H9 (cell line): ENCODE measurements at regions not wholly inside any gene's neighbourhood (a gene's known extent, or its start where the extent isn't known, plus 50 kb on each side); places are given as distances from the start of the nearest gene placed in this dataset.

Source experiments
- DNase-seq: peaks from one replicate; pipeline ENCODE4 v3.0.0-alpha.2; 2017
- H2AFZ ChIP-seq: one replicate; pipeline ENCODE4 v1.6.1; 2013; ENCODE audit warnings: mild to moderate bottlenecking, low read length, control low read depth, moderate library complexity
- H2AK5ac ChIP-seq: 2 replicates; pipeline ENCODE4 v1.6.1; 2013; ENCODE audit warnings: low read length, control low read depth, mixed read lengths; ENCODE audit not compliant: insufficient read length
- H2BK120ac ChIP-seq: one replicate; pipeline ENCODE4 v1.6.1; 2013; ENCODE audit warnings: low read depth, mild to moderate bottlenecking, low read length, control low read depth, inconsistent platforms; ENCODE audit not compliant: poor library complexity, severe bottlenecking
- H2BK12ac ChIP-seq: 2 replicates; pipeline ENCODE4 v1.6.1; 2013; ENCODE audit warnings: low read length, control low read depth, mixed read lengths, low read depth; ENCODE audit not compliant: insufficient read length
- H2BK15ac ChIP-seq: 2 replicates; pipeline ENCODE4 v1.6.1; 2013; ENCODE audit warnings: low read depth, low read length, control low read depth
- H2BK20ac ChIP-seq: one replicate; pipeline ENCODE4 v1.6.1; 2013; ENCODE audit warnings: low read depth, mild to moderate bottlenecking, low read length, control low read depth, inconsistent platforms; ENCODE audit not compliant: poor library complexity, severe bottlenecking
- H2BK5ac ChIP-seq: 2 replicates; pipeline ENCODE4 v1.6.1; 2013; ENCODE audit warnings: low read length, control low read depth, mixed read lengths; ENCODE audit not compliant: insufficient read length
- H3K14ac ChIP-seq: 2 replicates; pipeline ENCODE4 v1.6.1; 2013; ENCODE audit warnings: low read length, control low read depth; ENCODE audit not compliant: insufficient read depth
- H3K18ac ChIP-seq: 2 replicates; pipeline ENCODE4 v1.6.1; 2013; ENCODE audit warnings: low read depth, mild to moderate bottlenecking, mixed read lengths, low read length, control low read depth; ENCODE audit not compliant: insufficient read length
- H3K23ac ChIP-seq: 2 replicates; pipeline ENCODE4 v1.6.1; 2013; ENCODE audit warnings: low read length, control low read depth, mixed read lengths, low read depth; ENCODE audit not compliant: insufficient read length
- H3K23me2 ChIP-seq: 2 replicates; pipeline ENCODE4 v1.6.1; 2013; ENCODE audit warnings: low read depth, mild to moderate bottlenecking, mixed read lengths, low read length, control low read depth; ENCODE audit not compliant: insufficient read length, poor library complexity, severe bottlenecking
- H3K27ac ChIP-seq: 2 replicates; pipeline ENCODE4 v1.5.1; 2013; ENCODE audit warnings: low read length, control low read depth, mixed read lengths, low read depth; ENCODE audit not compliant: insufficient read length
- H3K27me3 ChIP-seq: 2 replicates; pipeline ENCODE4 v1.6.1; 2013; ENCODE audit warnings: low read length, control low read depth, inconsistent platforms; ENCODE audit not compliant: insufficient read depth
- H3K4ac ChIP-seq: 2 replicates; pipeline ENCODE4 v1.6.1; 2013; ENCODE audit warnings: low read depth, mild to moderate bottlenecking, control low read depth, inconsistent platforms, low read length, moderate library complexity
- H3K4me1 ChIP-seq: 2 replicates; pipeline ENCODE4 v1.6.1; 2013; ENCODE audit warnings: low read length, control low read depth, inconsistent platforms; ENCODE audit not compliant: insufficient read depth
- H3K4me2 ChIP-seq: 2 replicates; pipeline ENCODE4 v1.6.1; 2013; ENCODE audit warnings: low read length, control low read depth, mixed read lengths; ENCODE audit not compliant: insufficient read length, insufficient read depth
- H3K56ac ChIP-seq: 2 replicates; pipeline ENCODE4 v1.6.1; 2013; ENCODE audit warnings: low read depth, mild to moderate bottlenecking, mixed read lengths, low read length, control low read depth; ENCODE audit not compliant: insufficient read length
- H3K79me1 ChIP-seq: 2 replicates; pipeline ENCODE4 v1.6.1; 2013; ENCODE audit warnings: low read depth, mild to moderate bottlenecking, moderate library complexity, low read length, control low read depth, inconsistent platforms; ENCODE audit not compliant: insufficient read depth, poor library complexity, severe bottlenecking
- H3K79me2 ChIP-seq: 2 replicates; pipeline ENCODE4 v1.6.1; 2013; ENCODE audit warnings: low read length, control low read depth, inconsistent platforms; ENCODE audit not compliant: insufficient read depth
- H3K9ac ChIP-seq: 2 replicates; pipeline ENCODE4 v1.6.1; 2013; ENCODE audit warnings: low read length, control low read depth, mixed read lengths; ENCODE audit not compliant: insufficient read length; ENCODE audit errors: extremely low read depth
- H3K9me3 ChIP-seq: one replicate; pipeline ENCODE4 v1.6.1; 2013; ENCODE audit warnings: low read depth, low read length, inconsistent platforms; ENCODE audit not compliant: control insufficient read depth
- H3T11ph ChIP-seq: one replicate; pipeline ENCODE4 v1.6.1; 2013; ENCODE audit warnings: mild to moderate bottlenecking, low read length, control low read depth, inconsistent platforms
- H4K20me1 ChIP-seq: one replicate; pipeline ENCODE4 v1.6.1; 2013; ENCODE audit not compliant: control insufficient read depth, insufficient read length, insufficient read depth
- H4K5ac ChIP-seq: 2 replicates; pipeline ENCODE4 v1.6.1; 2013; ENCODE audit warnings: low read depth, mild to moderate bottlenecking, mixed read lengths, low read length, control low read depth; ENCODE audit not compliant: insufficient read length
- H4K8ac ChIP-seq: replicated peaks from 2 replicates; pipeline ENCODE4 v1.6.1; 2013; ENCODE audit warnings: low read length, control low read depth, mixed read lengths, low read depth; ENCODE audit not compliant: insufficient read length
- H4K91ac ChIP-seq: 2 replicates; pipeline ENCODE4 v1.6.1; 2013; ENCODE audit warnings: low read depth, mild to moderate bottlenecking, moderate library complexity, mixed read lengths, low read length, control low read depth; ENCODE audit not compliant: insufficient read length
- H3K27ac Mint-ChIP-seq, 3 experiments: 2 replicates in 2 of 3; 3 replicates in 1 of 3; pipeline ENCODE4 v1.8.0; 2020 to 2021; ENCODE audit warnings: mixed read lengths in 3 of 3, mild to moderate bottlenecking in 1 of 3, moderate library complexity in 1 of 3
- H3K27me3 Mint-ChIP-seq: 2 replicates; pipeline ENCODE4 v1.8.0; 2021; ENCODE audit warnings: low read depth, mild to moderate bottlenecking, moderate library complexity, mixed read lengths
- H3K36me3 Mint-ChIP-seq, 3 experiments: 2 replicates in 2 of 3; 3 replicates in 1 of 3; pipeline ENCODE4 v1.8.0; 2020 to 2021; ENCODE audit warnings: low read depth in 3 of 3, mixed read lengths in 3 of 3; ENCODE audit not compliant: insufficient read depth in 1 of 3
- H3K4me1 Mint-ChIP-seq, 2 experiments: 2 replicates each; pipeline ENCODE4 v1.8.0; 2020; ENCODE audit warnings: mixed read lengths in 2 of 2
- H3K4me3 Mint-ChIP-seq, 2 experiments: 2 replicates in 1 of 2; 3 replicates in 1 of 2; pipeline ENCODE4 v1.8.0; 2020 to 2021; ENCODE audit warnings: mild to moderate bottlenecking in 2 of 2, mixed read lengths in 2 of 2, moderate library complexity in 1 of 2
- H3K9me3 Mint-ChIP-seq, 2 experiments: 2 replicates in 1 of 2; 3 replicates in 1 of 2; pipeline ENCODE4 v1.8.0; 2020; ENCODE audit warnings: mild to moderate bottlenecking in 2 of 2, mixed read lengths in 2 of 2, moderate library complexity in 1 of 2
- CTCF ChIP-seq: fragments of 200-600 bp; sonication (generic); conservative IDR thresholded peaks from 3 replicates; pipeline ENCODE4 v1.8.0; 2021; ENCODE audit warnings: antibody characterized with exemption, mild to moderate bottlenecking
- WGBS: extraction: QIAGEN DNeasy Blood & Tissue Kit; methylation state at CpG from one replicate; pipeline ENCODE4 v1.1.7; 2013; ENCODE audit warnings: missing lambda C conversion rate, low lambda C conversion rate, mixed read lengths; ENCODE audit not compliant: insufficient read length; ENCODE audit errors: extremely low coverage; 5-methylcytosine and 5-hydroxymethylcytosine counted together

- TF ChIP-seq CTCF = no peak
- no peak for DNase-seq
- no peak overlapping the region for H4K91ac ChIP-seq
Observed at GRCh38 chr7:85897967-85898366, 711.1 kb upstream of the SEMA3D start.

More at GRCh38 chr7:85897967-85898366, 711.1 kb upstream of the SEMA3D start:
- H2AFZ ChIP-seq = no peak overlapping the region
- no peaks in the 10 kb centered on the region for H3K9me3 Mint-ChIP-seq
- no peak overlapping the region for H3K4me2 ChIP-seq
- H3K4me3 Mint-ChIP-seq = no peak overlapping the region
- H3K79me1 ChIP-seq = no peaks in the 10 kb centered on the region
- no peak overlapping the region for H3K9ac ChIP-seq
- no peak overlapping the region for H3T11ph ChIP-seq
- no CpG with 5 or more reads among the region's 1 CpG for WGBS
- no peak overlapping the region for H2BK5ac ChIP-seq
- no peaks in the 10 kb centered on the region for H3K4me1 ChIP-seq
- H2AK5ac ChIP-seq = no peak overlapping the region
- H2BK15ac ChIP-seq = no peak overlapping the region
- H3K27ac Mint-ChIP-seq = no peak overlapping the region
- H3K9me3 ChIP-seq = no peaks in the 10 kb centered on the region
- H3K27ac ChIP-seq = no peak overlapping the region
- H4K5ac ChIP-seq = no peak overlapping the region
- no peaks in the 10 kb centered on the region for H3K4me1 Mint-ChIP-seq
- H3K4ac ChIP-seq = no peak overlapping the region
- no peak overlapping the region for H3K23ac ChIP-seq
- H2BK120ac ChIP-seq = no peak overlapping the region
- no peak overlapping the region for H3K14ac ChIP-seq
- no peaks in the 10 kb centered on the region for H3K23me2 ChIP-seq
- no peak overlapping the region for H3K18ac ChIP-seq
- no peaks in the 10 kb centered on the region for H3K79me2 ChIP-seq
- H4K8ac ChIP-seq = no peak overlapping the region
- H4K20me1 ChIP-seq = no peaks in the 10 kb centered on the region
- H3K27me3 Mint-ChIP-seq = no peaks in the 10 kb centered on the region
- H3K27me3 ChIP-seq = no peaks in the 10 kb centered on the region
- no peaks in the 10 kb centered on the region for H3K36me3 Mint-ChIP-seq
- H2BK12ac ChIP-seq = no peak overlapping the region
- H3K56ac ChIP-seq = no peak overlapping the region
- H2BK20ac ChIP-seq = no peak overlapping the region
